Stimulated activated CD8-positive, alpha-beta memory T cell treated with anti-CD3 and anti-CD28 coated beads, Interleukin-15, amount 100 ng/mL, for 48 hours (primary cell): ENCODE measurements at regions not wholly inside any gene's neighbourhood (a gene's known extent, or its start where the extent isn't known, plus 50 kb on each side); places are given as distances from the start of the nearest gene placed in this dataset.

ENCODE experiments used
- DNase-seq, 2 donors: peaks; one replicate each; pipeline ENCODE4 v3.0.0-alpha.2; 2020; ENCODE audit warnings: low read depth in 2 of 2

DNA sequence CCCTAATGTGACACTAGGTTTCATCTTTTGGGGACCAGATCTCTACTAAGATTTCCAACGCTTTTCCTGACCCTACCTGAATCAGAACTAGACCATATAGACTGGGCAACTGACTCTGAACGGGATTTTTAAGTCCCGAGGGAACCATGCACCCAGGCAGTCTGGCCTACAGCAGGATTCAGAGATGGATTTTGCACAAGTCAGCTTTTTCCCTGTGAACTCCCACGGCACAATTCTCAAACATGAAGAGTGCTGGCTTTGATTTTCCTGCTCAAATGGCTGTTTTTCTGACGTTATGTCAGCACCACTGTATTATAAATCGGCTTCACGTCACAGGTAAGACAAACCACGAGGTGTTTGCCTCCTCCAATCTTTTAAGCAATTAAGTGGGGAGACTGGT, 409.1 kb downstream of the TCERG1L start:
- no peak for DNase-seq

DNA sequence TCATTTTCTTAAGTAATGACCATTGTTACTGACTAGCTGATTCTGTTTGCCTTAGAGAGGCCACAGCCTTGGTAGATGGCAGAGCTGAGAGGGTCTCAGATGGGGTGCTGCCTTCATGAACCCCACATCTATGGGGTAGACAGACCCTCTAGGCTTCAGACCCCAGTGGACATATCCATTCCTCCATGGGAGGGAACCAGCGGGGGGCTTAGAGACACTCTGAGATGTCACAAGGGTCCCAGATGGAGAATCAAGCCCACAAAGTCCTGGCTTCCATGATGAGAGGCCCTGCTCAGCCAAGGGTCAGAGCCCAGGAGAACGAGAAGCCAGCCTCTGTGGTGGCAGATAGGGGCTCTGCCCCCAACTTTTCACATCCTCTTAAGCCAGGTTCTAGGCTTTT, 408.6 kb downstream of the TCERG1L start:
- DNase-seq = no peak

DNA sequence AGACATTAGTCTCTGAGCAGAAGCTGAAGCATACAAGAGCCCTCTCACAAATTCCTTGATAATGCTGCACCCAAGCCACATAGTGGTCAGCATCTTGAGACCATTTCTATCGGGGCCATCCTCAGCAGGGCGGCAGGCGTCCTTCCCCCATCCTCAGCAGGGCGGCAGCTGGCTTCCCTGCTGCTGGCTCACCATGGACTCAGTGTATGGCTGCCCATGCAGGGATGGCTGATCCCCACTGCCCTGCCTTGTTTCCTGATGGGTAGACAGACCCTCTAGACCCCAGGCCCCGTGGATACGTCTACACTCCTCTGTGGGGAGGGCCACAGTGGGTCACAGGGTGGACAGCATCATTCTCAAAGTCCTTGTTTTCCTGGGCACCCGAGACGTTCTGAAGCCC, 406.8 kb downstream of the TCERG1L start:
- no peak for DNase-seq

DNA sequence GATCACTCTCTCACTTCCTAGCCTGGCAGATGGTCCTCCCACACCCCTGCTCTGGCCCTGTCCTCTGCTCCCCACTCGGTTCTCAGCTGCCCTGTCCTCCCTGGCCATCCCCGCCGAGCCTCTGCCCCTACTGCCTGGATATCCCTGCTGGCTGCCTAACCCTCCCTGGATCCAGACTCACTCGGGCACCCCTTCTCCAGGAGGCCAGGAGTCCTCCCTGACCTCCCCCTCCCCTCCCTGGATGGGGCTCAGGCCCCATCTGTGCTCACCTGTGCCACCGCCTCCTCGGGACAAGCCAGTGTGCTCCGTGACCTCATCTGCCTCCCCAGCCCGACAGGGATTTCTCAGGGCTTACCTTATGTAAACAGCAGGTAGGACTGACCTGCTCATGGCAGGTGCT, 406.1 kb downstream of the TCERG1L start:
- DNase-seq = no peak

DNA sequence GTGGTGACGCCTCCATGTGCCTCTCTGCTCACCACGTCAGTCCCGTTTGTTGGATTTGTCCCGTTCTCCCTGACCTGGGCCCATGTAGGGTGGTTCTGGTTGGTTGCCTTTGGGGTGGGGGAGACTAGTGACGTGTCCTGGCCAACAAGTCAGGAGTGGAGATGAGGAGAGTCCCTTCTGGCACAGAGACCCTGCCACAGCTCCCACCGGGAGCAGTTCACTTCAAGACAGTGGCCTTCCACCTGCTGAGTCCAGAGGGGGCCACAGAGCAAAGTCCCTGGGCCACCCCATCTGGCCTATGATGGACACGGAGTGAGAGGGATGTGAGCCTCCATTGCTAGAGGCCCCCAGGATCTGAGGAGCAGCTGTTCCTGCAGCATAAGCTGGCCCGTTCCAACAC, 405.6 kb downstream of the TCERG1L start:
- no peak for DNase-seq

DNA sequence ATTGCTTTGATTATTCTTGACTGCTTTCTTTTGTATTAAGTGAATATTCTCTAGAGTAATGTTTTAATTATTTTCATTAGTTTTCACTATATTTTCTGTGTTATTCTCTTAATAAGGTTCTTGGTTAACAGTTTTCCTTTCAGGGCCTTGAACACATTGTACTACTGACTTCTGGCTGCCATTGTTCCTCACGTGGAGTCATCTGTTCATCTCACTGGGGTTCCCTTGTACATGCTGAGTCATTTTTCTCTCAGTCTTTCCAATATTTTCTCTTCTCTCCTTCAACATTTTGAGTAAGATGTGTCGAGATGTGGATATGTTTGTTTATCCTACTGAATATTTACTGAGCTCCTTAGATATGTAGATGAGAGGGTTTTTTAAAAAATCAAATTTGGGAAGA, 400.7 kb downstream of the TCERG1L start:
- no peak for DNase-seq

DNA sequence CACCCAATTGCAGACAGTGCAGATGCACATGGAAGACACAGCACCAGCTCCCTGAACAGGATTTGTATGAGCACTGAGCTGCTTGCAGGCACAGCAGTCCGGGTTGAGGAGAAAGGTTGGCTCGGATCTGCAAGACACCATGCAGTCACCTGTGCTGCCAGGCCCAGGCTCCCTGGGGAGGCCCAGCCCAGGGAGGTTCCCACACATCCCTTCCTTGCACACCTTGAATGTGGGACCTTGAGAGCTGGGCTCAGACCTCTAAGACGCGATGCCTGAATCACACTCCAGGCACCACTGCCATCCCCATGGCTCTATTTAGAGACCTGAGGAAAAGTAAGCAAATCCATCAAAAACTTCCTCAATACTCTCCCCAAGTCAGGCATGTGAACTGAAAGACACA, 397.7 kb downstream of the TCERG1L start:
- no peak for DNase-seq

DNA sequence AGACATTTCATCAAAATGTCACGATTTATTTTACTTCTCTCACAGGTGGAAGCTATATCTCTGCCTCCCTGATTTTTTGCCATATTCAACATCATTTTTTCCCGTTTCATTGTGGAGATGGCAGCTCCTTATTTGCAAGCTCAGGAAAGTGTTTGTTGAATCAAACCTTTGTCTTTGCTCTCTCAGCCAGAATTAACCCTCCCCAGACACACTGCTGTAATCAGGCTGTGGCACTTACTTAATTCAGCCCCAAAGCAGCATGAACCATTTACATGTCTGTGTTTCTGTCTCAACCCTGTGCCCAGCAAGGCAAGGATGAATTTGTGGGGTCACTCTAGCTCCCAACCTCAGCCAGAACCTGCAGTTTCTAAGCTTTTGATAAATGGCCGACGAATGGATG, 397.2 kb downstream of the TCERG1L start:
- no peak for DNase-seq

DNA sequence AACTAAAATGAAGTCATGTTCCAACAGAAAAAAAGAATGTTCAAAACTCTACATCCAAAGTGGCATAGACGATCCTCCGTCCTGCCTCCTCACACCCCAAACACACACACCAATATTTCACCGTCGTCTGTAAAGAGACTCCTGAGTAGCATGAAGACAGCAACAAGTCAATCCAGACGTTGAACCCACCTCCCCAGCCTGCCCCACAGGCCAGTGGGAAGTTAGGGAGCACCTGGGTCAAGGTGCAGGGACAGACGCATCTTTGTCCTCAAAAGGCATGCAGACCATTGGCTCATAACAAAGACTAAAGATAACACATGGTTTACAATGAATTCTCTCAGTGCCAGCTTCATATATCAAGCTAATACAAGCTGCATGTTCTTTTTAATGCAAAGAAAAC, 396.5 kb downstream of the TCERG1L start:
- no peak for DNase-seq

DNA sequence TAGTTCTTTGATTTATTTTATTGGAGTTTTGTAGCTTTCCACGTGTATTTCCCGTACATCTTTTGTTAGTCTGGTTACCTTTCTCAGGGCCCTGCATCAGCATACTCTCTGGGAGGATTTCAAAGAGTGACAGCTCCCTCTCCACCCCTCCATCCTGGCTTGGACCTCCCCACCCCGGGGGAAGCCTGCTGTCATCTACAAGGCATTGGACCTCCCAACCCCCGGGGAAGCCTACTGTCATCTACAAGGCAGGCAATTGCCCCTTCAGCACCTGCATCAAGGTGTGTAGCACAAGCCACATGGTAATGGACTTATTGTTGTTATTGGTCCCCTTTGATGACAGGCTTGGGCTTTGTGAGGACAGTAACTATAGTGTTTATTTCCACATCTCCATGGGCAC, 390.1 kb downstream of the TCERG1L start:
- no peak for DNase-seq

DNA sequence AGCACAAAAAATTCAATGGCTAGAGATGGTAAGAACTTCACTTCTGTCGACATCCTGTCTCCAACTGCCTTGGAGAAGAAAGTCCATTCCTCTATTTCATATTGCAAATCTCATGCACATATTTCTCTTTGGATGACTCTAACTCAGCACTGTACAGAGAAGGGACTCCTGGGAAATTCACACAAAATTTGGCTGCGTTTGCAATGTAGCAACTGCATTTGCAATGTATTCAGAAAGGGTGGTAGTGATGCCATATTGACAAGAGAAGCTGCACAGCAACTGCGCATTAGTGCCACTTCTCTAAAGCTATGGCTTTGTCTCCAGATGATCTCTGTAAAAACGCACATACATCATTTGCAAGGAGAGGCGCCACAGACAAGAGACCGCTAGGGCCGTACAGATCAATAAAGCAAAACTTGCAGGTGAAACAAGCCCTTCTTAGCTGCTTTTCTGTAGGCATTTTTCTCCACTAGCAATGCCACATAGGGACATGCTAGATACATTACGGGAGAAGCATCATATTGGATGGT, 389.5 kb downstream of the TCERG1L start:
- no peak for DNase-seq

DNA sequence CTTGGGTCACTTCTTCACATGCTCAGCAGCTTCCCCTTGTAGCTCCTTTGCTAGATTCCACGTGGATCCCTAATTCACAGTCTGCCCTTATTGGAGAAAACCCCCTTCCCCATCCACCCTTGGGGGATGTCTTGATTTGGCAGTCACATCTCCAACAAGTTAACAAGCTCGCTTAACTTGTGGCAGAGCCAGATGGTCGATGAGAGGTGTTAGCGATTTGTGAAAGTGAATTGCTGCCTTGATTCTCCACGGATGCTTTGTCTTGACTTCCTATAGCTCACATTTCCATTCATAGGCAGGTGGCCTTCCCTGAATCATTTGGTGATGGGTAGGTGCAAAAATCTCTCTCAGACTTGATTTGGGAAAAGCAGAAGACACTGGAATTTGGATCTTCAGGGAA, 387.9 kb downstream of the TCERG1L start:
- DNase-seq = no peak

DNA sequence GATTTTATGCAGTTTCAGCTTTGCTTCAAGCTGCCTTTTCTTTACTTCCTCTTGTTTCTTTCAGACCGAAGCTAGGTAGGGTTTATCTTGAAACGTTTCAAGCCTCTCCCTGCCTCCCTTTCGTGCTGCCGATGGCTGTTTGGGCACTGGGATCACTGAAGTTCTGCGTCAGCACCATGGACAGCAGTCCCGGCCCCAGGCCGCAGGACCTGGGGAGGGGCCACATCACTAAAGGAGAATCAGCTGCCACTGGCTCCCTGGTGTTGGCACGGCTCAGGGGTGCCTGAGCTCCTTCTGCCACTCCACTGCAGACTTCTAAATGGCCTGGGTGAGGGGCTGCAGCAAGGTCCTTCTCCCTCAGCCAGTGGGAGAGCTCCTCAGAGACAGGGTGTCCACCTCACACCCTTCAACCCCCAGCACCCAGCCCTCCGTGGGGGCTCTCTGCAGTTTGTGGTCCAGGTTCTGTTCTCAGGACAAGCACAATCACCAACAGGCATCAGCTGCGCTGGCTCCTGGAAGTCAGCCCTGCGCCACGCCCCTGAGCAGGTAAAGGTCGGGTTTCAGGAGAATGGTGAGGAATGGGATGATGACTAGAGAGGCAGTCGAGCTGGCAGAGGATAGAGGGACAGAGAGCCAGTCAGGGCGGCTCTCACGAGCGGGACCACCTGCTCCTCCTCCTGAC, 387.2 kb downstream of the TCERG1L start:
- no peak for DNase-seq

DNA sequence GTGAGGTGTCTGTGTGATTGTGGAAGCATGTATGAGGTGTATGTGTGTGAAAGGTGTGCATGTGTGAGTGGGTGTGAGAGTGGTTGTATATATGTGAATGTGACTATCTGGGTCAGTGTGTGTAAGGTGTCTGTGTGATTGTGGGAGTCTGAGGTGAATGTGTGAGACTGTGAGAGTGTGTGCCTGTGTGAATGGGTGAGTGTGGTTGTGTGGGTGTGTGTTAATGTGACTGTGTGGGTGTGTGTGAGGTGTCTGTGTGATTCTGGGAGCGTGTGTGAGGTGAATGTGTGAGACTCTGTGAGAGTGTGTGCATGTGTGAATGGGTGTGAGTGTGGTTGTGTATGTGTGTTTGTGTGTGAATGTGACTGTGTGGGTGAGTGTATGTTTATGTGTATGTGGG, 385.1 kb downstream of the TCERG1L start:
- no peak for DNase-seq

DNA sequence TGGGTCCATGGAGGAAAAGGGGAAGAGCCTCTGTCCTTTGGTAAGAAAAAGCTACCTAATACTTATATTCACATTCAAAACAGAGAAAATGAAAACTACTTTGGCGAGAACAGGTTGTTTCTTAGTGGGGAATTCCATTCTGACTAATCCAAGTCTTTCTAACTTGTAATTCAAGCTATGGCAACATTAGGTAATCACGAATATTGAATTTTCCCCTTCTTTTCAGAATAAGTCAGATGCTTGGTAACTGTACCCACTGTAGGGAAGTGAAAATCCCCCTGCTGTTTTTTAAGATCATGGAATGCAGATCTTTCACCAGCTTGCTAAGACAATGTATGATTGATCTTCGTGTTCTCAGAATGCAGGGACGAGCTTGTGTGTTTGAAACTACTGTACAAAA, 384.4 kb downstream of the TCERG1L start:
- DNase-seq = no peak

DNA sequence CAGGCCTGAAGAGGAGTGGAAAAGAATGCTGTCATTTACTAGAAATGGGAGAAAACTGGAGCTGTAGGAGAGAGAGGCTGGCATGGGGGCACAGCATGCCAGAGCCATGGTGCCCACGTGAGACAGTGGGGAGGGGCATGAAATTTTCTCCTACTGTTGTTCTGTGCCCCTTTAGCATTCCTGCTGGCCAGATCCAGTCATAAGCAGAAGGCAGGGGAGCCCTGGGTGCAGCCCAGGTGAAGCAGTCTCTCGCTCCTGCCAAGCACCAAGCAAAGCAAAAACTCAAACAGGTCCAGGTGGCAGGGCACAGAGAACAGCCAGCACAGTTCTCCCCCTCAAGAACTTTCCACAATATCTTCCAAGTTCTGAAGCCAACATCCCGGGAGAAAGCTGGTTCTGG, 383.2 kb downstream of the TCERG1L start:
- no peak for DNase-seq

DNA sequence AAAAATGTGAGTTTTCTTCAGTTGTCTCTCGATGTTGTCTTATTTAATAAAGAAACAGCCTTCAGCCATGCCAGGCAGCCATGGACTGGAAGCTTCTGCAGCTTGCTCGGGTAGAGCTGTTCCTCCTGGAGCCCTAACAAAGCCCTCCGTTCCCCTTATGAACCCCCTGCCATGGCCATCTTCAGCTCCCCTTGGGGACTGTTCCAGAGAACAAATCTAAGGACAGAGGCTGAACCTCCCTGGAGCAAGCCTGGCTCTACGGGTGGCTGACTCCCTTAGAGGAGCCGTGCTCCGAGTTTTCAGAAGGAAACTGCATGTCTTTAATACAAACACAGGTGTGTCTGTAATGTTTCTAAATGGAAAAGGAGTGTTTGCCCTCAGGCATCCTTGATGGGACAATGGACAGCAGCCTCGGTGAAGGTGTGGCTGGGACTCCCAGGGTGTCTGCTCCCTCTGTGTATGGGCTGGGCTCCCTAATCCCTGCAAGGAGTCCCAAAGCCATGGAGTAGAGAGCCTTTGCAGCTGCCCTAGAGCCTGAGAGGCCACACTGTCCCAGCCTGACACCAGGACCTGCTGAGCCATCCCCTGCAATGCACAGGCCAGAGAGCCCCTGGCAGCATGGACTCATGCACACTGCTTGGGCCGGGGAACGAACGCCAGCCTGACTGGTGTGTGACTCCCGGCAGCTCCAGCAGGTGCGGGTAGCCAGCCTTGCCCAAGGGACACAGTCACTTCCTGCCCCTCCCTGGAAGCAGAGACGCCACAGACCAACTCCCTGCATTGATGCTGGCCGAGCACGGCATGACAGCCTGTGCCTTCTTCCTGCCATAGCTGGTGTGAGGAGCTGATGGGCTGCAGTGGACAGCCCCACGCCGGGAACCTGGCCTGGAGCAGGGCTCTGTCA, 381.8 kb downstream of the TCERG1L start:
- DNase-seq = no peak

DNA sequence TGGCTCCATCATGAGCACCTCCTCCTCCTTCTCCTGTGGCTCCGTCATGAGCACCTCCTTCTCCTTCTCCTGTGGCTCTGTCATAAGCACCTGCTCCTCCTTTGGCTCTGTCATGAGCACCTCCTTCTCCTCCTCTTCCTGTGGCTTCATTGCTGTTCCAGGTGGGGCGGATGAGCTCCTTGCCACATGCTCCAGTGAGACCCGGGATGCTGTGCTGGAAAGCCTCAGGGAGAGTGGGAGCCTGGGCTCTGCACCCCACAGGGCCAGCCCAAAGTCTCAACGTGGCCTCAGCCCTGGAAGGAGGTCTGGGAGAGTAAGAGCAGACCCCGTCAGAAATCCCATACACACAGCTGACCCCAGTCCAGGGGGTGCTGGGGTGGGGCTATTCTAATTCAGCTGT, 380.7 kb downstream of the TCERG1L start:
- no peak for DNase-seq

DNA sequence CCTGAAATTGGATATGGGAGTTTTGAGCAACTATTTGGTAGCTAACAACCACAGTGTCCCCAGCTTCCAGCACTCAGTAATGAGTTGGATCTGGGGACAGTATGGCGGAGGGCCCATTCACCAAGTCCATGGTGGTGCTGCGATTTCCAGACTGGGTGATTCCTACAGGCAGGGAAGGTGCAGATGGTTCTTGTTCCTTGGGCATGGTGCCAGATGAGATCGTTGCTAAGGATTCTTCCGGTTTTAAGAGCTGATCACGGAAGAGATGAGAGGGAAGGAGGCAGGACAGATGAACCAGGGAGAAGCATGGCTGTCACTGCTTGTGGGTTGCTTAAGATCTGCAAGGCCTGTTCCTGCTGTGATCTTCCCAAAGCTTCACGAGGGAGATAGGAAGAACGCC, 380.3 kb downstream of the TCERG1L start:
- DNase-seq = no peak

DNA sequence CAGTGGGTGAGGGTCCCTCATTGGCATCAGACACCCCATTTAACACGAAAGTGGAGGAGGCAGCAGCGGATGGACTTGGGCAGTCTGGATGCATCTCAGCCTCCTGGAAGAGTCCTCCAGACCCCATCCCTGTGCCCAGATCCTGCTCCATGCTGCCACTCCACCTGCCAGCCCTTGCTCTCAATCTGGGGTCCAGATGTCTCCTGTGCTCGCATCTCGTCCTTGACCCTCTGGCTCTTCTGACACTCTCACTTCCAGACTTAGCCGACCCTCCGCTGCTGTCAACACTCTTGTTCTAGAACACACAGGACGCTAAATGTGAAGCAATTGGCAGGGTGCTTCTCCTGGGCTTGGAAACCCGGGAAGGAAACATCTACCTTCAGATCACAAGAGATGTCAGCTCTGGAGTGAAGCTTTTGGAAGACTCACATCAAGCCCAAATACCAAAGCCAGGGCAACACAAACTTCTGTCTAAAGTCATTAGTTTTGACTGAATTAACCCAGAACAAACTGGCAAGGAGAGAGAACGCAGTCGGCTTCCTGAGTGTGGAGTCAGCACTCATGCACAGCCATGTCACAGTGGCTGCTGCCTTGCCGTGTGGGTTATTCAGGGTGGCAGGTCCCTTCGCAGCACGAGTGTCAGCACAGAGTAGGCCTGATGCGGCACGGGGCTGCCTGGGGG, 379.1 kb downstream of the TCERG1L start:
- no peak for DNase-seq

DNA sequence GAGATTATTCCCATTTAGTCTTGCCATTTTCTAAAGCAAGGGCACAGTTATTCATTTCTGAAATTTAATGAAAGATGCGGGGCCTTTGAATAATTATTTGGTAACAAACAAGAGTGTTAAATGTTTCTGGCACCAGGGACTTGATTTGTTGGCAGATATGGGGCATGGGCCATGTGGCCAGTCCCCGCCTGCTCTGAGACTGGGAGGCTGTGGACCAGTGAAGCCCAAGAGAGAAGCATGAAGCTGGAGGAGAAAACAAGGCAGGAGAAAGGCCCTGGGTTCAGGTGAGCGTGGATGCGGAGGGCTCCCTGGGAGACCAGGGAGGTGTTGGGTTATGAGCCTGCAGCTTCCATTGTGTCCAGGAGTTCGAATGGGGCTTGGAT, 378.5 kb downstream of the TCERG1L start:
- no peak for DNase-seq

DNA sequence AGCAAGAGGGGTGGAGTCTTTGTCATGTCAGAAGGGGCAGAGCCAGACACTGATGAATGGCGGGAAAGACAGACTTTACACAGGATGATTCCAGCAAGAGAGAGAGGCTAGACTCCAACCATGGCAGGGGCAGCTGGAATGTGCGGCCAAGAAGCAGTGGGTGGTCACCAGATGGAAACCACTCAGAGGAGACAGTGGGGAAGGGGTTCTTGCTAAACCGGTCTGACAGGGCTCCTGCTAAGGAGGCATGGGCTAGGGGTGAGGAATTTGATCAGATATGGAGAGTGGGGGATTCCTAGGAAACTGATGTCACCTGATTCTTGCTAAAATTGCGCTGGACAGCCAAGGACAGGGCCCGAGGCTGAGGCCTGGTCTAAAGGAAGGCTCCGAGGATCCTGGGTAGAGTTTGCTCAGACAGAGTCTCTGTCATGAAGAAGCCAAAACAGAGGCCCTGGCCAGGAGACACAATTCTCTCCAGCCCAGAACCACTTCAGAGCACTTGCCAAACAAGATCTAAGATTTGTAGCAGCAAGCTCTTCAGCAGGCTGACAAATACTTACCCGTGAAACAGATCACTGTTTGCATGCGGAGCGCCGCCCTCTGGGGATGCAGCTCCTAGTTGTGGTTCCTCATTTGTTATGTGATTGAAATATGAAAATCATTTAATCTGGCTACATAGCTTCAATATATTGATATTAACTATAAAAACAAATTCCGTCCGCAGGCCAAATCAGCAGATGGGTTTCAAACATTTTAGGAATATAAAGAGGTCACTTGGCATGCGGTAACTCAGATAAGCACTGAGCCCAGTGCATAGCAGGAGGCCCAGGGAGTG, 377.0 kb downstream of the TCERG1L start:
- DNase-seq = no peak
